ENCODE measurements at regions not wholly inside any gene's neighbourhood (a gene's known extent, or its start where the extent isn't known, plus 50 kb on each side); places are given as distances from the start of the nearest gene placed in this dataset.

- DNase-seq (ENCODE audit: low read depth in 2 of 3, low spot score in 2 of 3): peak in 2 of 3 donors; percentile 10 to 20
Measured at GRCh38 chr16:5604770-5605169, 507.2 kb upstream of the EEF2KMT start.

GRCh38 chr16:5603836-5604235, 506.2 kb upstream of the EEF2KMT start:
- DNase-seq (ENCODE audit: low read depth in 2 of 3, low spot score in 2 of 3): no peak

GRCh38 chr16:5601957-5602356, 504.4 kb upstream of the EEF2KMT start:
- no peak for DNase-seq (ENCODE audit: low read depth in 2 of 3, low spot score in 2 of 3)

- no peak for DNase-seq (ENCODE audit: low read depth in 2 of 3, low spot score in 2 of 3)
Measured at GRCh38 chr16:5598793-5599192, 501.2 kb upstream of the EEF2KMT start.

GRCh38 chr16:5595849-5596248, 498.3 kb upstream of the EEF2KMT start:
- no peak for DNase-seq (ENCODE audit: low read depth in 2 of 3, low spot score in 2 of 3)

- no peak for DNase-seq (ENCODE audit: low read depth in 2 of 3, low spot score in 2 of 3)
Measured at GRCh38 chr16:5590416-5590815, 492.8 kb upstream of the EEF2KMT start.

- no peak for DNase-seq (ENCODE audit: low read depth in 2 of 3, low spot score in 2 of 3)
Measured at GRCh38 chr16:5589812-5590373, 492.3 kb upstream of the EEF2KMT start.

GRCh38 chr16:5584109-5584508, 486.5 kb upstream of the EEF2KMT start:
- no peak for DNase-seq (ENCODE audit: low read depth in 2 of 3, low spot score in 2 of 3)

GRCh38 chr16:5582529-5582928, 484.9 kb upstream of the EEF2KMT start:
- no peak for DNase-seq (ENCODE audit: low read depth in 2 of 3, low spot score in 2 of 3)

GRCh38 chr16:5581908-5582307, 484.3 kb upstream of the EEF2KMT start:
- DNase-seq (ENCODE audit: low read depth in 2 of 3, low spot score in 2 of 3): no peak

- no peak for DNase-seq (ENCODE audit: low read depth in 2 of 3, low spot score in 2 of 3)
Measured at GRCh38 chr16:5581428-5581827, 483.8 kb upstream of the EEF2KMT start.

- no peak for DNase-seq (ENCODE audit: low read depth in 2 of 3, low spot score in 2 of 3)
Measured at GRCh38 chr16:5580772-5581171, 483.2 kb upstream of the EEF2KMT start.

GRCh38 chr16:5580296-5580695, 482.7 kb upstream of the EEF2KMT start:
- no peak for DNase-seq (ENCODE audit: low read depth in 2 of 3, low spot score in 2 of 3)

- no peak for DNase-seq (ENCODE audit: low read depth in 2 of 3, low spot score in 2 of 3)
Measured at GRCh38 chr16:5578980-5579379, 481.4 kb upstream of the EEF2KMT start.

- DNase-seq (ENCODE audit: low read depth in 2 of 3, low spot score in 2 of 3): no peak
Measured at GRCh38 chr16:5577463-5577862, 479.9 kb upstream of the EEF2KMT start.

- DNase-seq (ENCODE audit: low read depth in 2 of 3, low spot score in 2 of 3): no peak
Measured at GRCh38 chr16:5575646-5576245, 478.2 kb upstream of the EEF2KMT start.

- DNase-seq (ENCODE audit: low read depth in 2 of 3, low spot score in 2 of 3): no peak
Measured at GRCh38 chr16:5575121-5575520, 477.5 kb upstream of the EEF2KMT start.

- no peak for DNase-seq (ENCODE audit: low read depth in 2 of 3, low spot score in 2 of 3)
Measured at GRCh38 chr16:5572056-5572455, 474.5 kb upstream of the EEF2KMT start.

- no peak for DNase-seq (ENCODE audit: low read depth in 2 of 3, low spot score in 2 of 3)
Measured at GRCh38 chr16:5571446-5571845, 473.9 kb upstream of the EEF2KMT start.

- no peak for DNase-seq (ENCODE audit: low read depth in 2 of 3, low spot score in 2 of 3)
Measured at GRCh38 chr16:5561800-5562199, 464.2 kb upstream of the EEF2KMT start.

- DNase-seq (ENCODE audit: low read depth in 2 of 3, low spot score in 2 of 3): no peak
Measured at GRCh38 chr16:5560084-5560483, 462.5 kb upstream of the EEF2KMT start.

- DNase-seq (ENCODE audit: low read depth in 2 of 3, low spot score in 2 of 3): no peak
Measured at GRCh38 chr16:5557966-5558365, 460.4 kb upstream of the EEF2KMT start.

GRCh38 chr16:5557448-5557847, 459.9 kb upstream of the EEF2KMT start:
- DNase-seq (ENCODE audit: low read depth in 2 of 3, low spot score in 2 of 3): no peak
